HUES6 (cell line): ENCODE measurements at regions not wholly inside any gene's neighbourhood (a gene's known extent, or its start where the extent isn't known, plus 50 kb on each side); places are given as distances from the start of the nearest gene placed in this dataset.

Source experiments
- H3K27ac ChIP-seq: 2 replicates; pipeline ENCODE4 v1.7.0; 2013; ENCODE audit warnings: low read depth, mild to moderate bottlenecking, low read length, inconsistent platforms
- H3K27me3 ChIP-seq: 2 replicates; pipeline ENCODE4 v1.6.1; 2013; ENCODE audit warnings: low read length; ENCODE audit not compliant: control insufficient read depth, insufficient read depth
- H3K36me3 ChIP-seq: 2 replicates; pipeline ENCODE4 v1.6.1; 2013; ENCODE audit warnings: low read length; ENCODE audit not compliant: control insufficient read depth, insufficient read depth
- H3K4me1 ChIP-seq: 2 replicates; pipeline ENCODE4 v1.6.1; 2013; ENCODE audit warnings: low read length; ENCODE audit not compliant: control insufficient read depth, insufficient read depth
- H3K4me3 ChIP-seq: 2 replicates; pipeline ENCODE4 v1.5.1; 2013; ENCODE audit warnings: low read depth, low read length
- H3K9ac ChIP-seq: one replicate; pipeline ENCODE4 v1.6.1; 2013; ENCODE audit warnings: mild to moderate bottlenecking, low read length
- H3K9me3 ChIP-seq: 2 replicates; pipeline ENCODE4 v1.6.1; 2013; ENCODE audit warnings: low read depth, low read length; ENCODE audit not compliant: control insufficient read depth, insufficient read depth

DNA sequence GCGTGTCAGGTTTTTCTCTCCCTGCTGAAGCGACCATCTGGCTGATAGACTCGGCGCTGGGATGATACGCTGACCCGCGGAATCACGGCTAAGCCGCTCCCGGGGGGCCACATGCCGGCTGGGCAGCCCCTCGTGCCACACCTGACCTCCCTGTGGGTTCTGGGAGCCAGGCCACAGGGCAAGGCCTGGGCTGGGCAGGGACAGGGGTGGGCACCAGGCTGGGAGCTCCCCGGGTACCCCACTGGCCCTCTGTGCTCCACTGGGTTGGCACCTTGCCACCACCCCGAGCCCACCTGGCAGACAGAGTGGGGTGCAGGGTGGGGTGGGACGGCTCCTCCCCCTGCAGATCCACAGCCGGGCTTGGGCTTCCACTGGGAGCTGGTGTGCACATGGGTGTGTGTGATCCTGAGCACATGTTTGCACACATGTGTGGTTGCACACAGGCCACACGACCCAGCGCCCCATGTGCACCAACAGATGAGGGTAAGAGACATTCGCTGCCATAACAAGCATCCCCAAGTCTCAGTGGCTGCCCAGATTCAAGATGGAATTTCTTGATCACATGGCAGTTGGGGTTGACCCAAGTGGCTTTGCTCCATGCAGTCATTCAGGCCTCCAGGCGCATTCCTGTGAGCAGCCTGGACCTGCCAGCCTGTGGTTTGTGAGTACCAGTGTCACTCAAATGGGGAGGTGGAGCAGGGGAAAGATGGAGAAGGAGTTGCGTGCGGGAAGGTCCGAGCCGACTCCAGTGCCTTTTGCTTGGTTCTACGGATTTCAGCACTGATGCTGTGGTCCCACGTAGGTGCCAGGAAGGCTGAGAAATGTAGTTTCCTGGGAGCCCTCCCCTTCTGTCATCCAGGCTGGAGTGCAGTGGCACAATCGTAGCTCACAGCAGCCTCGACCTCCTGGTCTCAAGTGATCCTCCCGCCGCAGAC, 79.7 kb downstream of the UNCX start:
- H3K9ac ChIP-seq: no peak overlapping the region
- no peaks in the 10 kb centered on the region for H3K9me3 ChIP-seq
- no peak overlapping the region for H3K27ac ChIP-seq

DNA sequence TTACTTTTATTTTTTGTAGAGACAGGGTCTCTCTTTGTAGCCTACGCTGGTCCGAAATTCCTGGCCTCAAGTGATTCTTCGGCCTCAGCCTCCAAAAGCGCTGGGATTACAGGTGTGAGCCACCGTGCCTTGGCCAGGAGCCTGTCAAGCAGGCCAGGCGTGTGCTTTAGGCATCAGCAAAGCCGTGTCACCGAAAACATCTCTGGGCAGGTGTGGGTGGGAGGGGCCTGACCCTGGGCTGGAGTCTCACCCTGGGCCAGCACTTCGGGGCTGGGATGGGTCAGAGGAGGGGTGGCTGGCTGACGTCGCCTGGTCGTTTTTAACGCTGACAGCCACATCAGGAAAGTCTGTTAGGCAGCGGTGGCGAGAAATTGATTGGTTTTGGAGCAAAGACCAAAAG, 80.9 kb downstream of the UNCX start:
- H3K9me3 ChIP-seq: no peaks in the 10 kb centered on the region
- H3K4me3 ChIP-seq: no peak overlapping the region
- no peaks in the 10 kb centered on the region for H3K36me3 ChIP-seq
- H3K4me1 ChIP-seq: no peaks in the 10 kb centered on the region
- H3K27ac ChIP-seq: no peak overlapping the region
- H3K27me3 ChIP-seq: no peaks in the 10 kb centered on the region
- H3K9ac ChIP-seq: no peak overlapping the region

More for the DNA sequence above, 79.7 kb downstream of the UNCX start:
- no peak overlapping the region for H3K4me3 ChIP-seq
- H3K4me1 ChIP-seq: no peaks in the 10 kb centered on the region
- H3K36me3 ChIP-seq: no peaks in the 10 kb centered on the region
- H3K27me3 ChIP-seq: no peaks in the 10 kb centered on the region

DNA sequence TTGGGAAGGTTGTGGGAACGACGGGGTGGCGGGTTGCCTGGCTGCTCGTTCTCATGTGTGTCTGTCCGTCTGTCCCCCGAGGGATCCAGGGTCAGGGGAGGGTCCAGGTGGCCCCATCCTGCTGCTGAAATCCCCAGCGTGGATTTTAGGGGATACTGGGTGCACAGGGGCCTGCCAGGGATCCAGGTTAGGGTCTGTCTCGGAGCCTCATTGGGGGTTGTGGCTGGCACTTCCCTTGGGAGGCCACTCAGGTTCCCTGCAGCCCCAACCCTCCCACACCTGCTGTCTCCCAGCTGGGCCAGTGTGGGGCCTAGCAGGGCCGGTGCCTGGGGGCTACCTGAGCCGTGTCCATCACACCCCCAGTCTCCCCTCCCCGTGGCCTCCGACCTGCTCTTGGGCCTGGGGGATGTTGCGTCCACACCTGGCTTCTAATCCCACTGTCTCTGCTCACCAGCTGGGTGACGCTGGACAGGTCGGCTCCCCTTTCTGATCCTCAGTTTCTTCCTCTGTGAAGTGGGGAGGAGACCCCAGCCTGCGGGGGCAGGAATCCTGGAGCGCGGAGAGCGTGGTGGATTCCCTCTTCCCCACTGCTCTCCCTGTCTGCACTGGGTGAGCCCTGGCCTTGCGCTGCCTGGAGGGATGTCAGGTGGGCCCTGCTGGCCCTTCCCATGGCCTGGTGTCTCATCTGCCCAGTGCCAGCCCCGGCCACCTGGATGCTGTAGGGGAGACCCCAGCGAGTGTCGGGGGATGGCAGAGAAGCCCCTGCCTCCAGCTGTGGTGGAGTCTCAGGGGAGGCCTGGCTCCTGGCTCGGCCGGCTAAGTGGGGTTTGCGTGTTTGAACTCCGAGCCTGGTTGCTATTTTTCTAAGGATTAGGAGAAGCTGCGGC, 81.6 kb downstream of the UNCX start:
- Histone ChIP-seq H3K27me3 (no peaks in the 10 kb centered on the region), H3K4me3 (no peak overlapping the region), H3K9me3 (no peaks in the 10 kb centered on the region), H3K27ac (no peak overlapping the region), H3K4me1 (no peaks in the 10 kb centered on the region), H3K9ac (no peak overlapping the region), H3K36me3 (no peaks in the 10 kb centered on the region)

DNA sequence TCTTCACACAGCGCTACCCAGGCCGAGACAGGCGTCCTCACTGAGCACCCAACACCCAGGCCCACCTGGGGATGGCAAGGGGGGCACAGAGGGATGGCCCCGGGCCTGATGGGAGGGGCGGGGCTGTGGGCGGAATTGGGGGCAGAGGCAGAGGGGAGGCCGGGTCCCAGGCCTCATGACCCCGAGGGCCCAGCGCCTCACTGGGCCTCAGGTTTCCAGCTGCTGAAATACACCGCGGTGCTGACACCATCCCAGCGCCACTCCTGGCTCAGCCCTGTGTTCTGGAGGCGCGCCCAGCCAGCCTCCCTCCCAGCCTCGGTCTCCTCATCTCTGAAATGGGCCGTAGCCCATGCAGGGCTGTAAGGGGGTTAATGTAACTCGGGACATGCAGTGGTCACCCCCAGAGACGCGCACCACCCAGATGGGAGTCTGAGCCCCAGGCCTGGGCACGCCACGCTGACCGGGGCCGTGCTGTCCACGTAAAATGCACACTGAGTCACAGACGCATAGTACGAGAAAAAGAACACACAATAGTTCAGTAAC, 82.3 kb downstream of the UNCX start:
- H3K27me3 ChIP-seq: no peaks in the 10 kb centered on the region
- no peaks in the 10 kb centered on the region for H3K9me3 ChIP-seq
- no peak overlapping the region for H3K9ac ChIP-seq
- H3K36me3 ChIP-seq: no peaks in the 10 kb centered on the region
- H3K4me3 ChIP-seq: no peak overlapping the region
- H3K27ac ChIP-seq: no peak overlapping the region
- H3K4me1 ChIP-seq: no peaks in the 10 kb centered on the region

DNA sequence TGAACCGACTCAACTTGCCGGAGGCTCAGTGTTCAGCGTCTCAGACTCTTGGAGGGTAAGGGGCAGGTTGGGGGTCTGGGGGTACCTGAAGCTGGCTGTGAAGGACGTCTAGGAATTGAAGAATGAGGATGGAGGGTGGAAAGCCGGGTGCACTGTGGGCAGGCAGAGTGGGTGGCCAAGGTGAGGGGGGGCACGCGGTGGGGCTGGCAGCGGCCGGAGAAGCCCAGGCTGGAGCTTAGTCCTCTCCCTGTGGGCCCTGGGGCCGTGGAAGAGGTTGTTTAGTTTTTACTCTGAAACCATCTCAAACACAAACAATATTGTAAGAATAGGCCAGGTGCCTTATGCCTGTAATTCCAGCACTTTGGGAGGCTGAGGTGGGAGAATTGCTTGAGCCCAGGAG, 83.4 kb downstream of the UNCX start:
- no peak overlapping the region for H3K4me3 ChIP-seq
- H3K4me1 ChIP-seq: no peaks in the 10 kb centered on the region
- no peak overlapping the region for H3K27ac ChIP-seq
- H3K27me3 ChIP-seq: no peaks in the 10 kb centered on the region
- no peaks in the 10 kb centered on the region for H3K9me3 ChIP-seq
- no peaks in the 10 kb centered on the region for H3K36me3 ChIP-seq
- H3K9ac ChIP-seq: no peak overlapping the region

DNA sequence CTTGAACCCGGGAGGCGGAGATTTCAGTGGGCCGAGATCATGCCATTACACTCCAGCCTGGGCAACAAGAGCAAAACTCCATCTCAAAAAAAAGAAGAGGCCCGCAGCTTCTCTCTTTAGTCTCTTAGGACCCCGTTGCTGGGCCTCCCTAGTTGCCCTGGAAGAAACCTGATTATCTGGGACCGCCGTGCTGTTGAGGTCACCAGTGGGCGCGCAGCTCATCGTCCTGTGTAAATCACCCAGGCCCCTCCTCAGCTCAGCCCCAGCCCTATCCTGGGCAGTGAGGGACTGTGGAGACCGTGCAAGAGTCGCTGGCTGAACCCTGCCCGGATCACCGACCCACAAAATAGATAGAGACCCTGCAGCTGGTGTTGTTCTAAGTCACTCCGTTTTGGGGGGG, 85.0 kb downstream of the UNCX start:
- Histone ChIP-seq H3K9me3 (no peaks in the 10 kb centered on the region), H3K9ac (no peak overlapping the region), H3K4me1 (no peaks in the 10 kb centered on the region; the same call in 1 of the 2 replicates), H3K27ac (no peak overlapping the region), H3K27me3 (no peaks in the 10 kb centered on the region), H3K4me3 (no peak overlapping the region), H3K36me3 (no peaks in the 10 kb centered on the region)

DNA sequence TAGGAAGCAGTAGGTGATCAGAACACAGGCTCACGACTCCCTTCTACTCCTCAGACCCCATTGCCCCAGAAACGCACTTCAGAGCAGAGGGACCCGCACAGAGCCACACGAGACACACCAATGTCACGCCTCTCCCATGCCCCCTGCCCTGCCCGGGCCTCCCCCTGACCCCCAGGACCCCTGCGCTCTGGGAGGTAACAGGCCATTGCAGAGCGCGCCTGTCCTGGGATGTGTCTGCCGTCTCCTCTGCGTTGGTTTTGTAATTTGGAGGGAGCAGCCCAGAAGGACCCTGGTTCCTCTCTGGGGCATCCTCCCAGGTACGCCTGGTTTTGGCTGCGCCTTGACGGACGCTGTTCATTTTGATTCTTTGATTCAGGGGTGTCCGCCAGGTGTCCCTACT, 85.4 kb downstream of the UNCX start:
- H3K9me3 ChIP-seq: no peaks in the 10 kb centered on the region
- H3K36me3 ChIP-seq: no peaks in the 10 kb centered on the region
- H3K27me3 ChIP-seq: no peaks in the 10 kb centered on the region
- H3K27ac ChIP-seq: no peak overlapping the region
- H3K9ac ChIP-seq: no peak overlapping the region
- H3K4me1 ChIP-seq: no peaks in the 10 kb centered on the region; the same call in 1 of the 2 replicates
- no peak overlapping the region for H3K4me3 ChIP-seq

DNA sequence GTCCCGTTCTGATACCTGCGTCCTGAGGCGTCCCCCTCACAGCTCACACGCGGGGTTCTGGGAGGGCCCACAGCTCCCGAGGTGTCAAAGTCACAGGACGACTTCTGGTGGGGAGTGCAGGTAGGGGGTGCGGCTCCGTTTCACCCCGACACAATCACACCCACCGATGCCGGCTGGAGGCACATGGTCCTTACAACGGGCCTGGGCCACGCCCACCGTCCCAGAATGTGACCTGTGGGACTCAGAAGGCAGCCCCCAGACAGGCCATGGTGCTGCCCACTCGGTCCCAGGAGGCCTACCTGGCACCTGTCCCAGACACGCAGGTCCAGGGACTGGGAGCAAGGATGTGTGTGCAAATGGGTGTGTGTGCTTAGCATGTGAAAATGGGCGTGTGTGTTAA, 86.0 kb downstream of the UNCX start:
- Histone ChIP-seq H3K27ac (no peak overlapping the region), H3K9me3 (no peaks in the 10 kb centered on the region), H3K27me3 (no peaks in the 10 kb centered on the region)

DNA sequence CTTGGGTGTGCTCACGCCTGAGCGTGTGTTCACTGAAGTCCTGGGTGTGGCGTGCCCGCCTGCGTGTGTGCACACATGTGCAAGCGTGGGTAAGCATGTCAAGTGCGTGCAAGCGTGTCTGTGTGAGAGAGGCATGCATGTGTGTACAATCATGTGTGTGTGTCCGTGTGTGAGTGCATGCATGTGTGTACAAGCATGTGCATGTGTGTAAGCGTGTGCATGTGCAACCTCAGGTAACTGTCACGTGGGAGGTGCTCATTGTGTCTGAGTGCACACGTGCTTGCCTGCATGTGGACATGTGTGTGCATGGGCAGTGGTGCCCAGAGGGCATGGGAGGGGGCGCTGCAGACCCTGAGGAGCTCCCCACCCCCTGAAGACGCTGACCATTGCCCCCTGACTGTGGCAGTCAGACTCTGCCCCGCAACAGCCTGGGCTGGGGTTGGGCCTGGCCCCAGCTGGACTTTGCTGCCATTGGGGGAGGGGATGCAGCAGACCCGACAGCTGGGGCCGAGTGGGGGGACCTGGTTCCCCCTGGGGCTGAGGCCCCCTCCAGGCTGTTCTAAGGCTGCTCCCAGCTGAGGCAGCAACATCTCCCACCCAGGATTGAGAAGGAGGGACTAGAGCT, 88.1 kb downstream of the UNCX start:
- H3K9ac ChIP-seq: no peak overlapping the region
- no peaks in the 10 kb centered on the region for H3K36me3 ChIP-seq
- H3K4me3 ChIP-seq: no peak overlapping the region
- no peaks in the 10 kb centered on the region for H3K9me3 ChIP-seq
- H3K4me1 ChIP-seq: no peaks in the 10 kb centered on the region; the same call in 1 of the 2 replicates
- no peak overlapping the region for H3K27ac ChIP-seq
- no peaks in the 10 kb centered on the region for H3K27me3 ChIP-seq

More for the DNA sequence above, 86.0 kb downstream of the UNCX start:
- no peak overlapping the region for H3K9ac ChIP-seq
- no peaks in the 10 kb centered on the region for H3K36me3 ChIP-seq
- H3K4me1 ChIP-seq: no peaks in the 10 kb centered on the region; the same call in 1 of the 2 replicates
- no peak overlapping the region for H3K4me3 ChIP-seq

DNA sequence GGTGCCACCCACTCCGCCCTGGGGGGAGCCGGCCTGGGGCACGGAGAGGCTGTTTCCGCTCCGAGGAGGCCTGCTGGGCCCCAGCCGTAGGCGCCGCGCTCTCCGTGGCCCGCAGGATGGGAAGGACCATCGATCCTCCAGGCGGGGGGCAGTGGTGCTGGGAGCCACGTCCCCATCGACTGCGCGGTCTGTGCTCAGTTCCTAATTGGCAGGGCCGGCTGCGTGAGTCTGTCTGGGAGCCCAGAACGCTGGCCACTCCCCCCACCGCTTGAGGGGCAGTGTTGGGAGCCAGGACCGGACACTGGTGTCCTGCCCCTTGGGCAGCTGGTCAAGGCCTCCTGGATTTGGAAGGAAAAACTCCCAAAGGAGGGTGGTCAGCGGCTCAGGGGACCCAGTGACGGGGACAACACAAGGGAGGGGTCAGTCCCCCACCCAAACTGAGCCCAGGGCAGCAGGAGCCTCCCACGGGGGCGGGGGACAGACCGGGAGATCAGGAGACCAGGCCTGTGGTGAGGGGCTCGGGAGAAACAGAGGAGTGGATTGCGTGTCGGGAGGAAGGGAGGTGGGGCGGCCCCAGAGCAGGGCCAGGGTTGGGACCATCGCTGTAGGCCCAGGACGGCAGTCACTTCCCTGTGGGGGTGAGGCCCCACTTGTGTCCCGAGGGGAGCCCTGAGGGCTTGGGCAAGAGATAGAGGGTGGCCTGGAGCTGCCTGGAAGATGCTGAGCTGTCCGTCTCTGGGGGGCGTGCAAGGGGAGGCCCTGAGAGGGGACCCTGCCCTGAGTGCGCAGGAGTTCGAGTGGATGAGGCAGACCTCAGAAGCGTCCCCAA, 89.0 kb downstream of the UNCX start:
- Histone ChIP-seq H3K27ac (no peak overlapping the region), H3K9ac (no peak overlapping the region), H3K4me3 (no peak overlapping the region), H3K4me1 (no peaks in the 10 kb centered on the region; the same call in 1 of the 2 replicates), H3K27me3 (no peaks in the 10 kb centered on the region), H3K36me3 (no peaks in the 10 kb centered on the region), H3K9me3 (no peaks in the 10 kb centered on the region)
